ENCODE measurements at regions not wholly inside any gene's neighbourhood (a gene's known extent, or its start where the extent isn't known, plus 50 kb on each side); places are given as distances from the start of the nearest gene placed in this dataset.

- TF ChIP-seq PHF8 (conservative IDR thresholded peaks at IDR 0.05; ENCODE audit: low read depth, low read length) (no peak), TCF12 (IDR thresholded peaks at IDR 0.05; ENCODE audit: low read depth, low read length) (no peak), KDM4A (IDR thresholded peaks at IDR 0.05; ENCODE audit: low read depth, low read length, severe bottlenecking) (no peak)
Observed at GRCh38 chr6:92716638-92717037, 702.7 kb downstream of the EPHA7 start (continued).

Data from H1 (cell line).